NOMO-1 treated with dmso at 0.1 percent for 144 hours (cell line): ENCODE measurements at regions not wholly inside any gene's neighbourhood (a gene's known extent, or its start where the extent isn't known, plus 50 kb on each side); places are given as distances from the start of the nearest gene placed in this dataset.
"Not testable (repeated sequence)": the region's sequence is repeated elsewhere in the genome, so short reads cannot be mapped to it uniquely, and the experiment has no call there.

Experiments
- DNase-seq: peaks from one replicate; lab custom pipeline; 2025; ENCODE audit not compliant: unreplicated experiment; lab: John Stamatoyannopoulos, UW

- no peak for DNase-seq
These were observed 723.1 kb upstream of the B3GALT2 start for GRCh38 chr1:193909406-193910082.

DNA sequence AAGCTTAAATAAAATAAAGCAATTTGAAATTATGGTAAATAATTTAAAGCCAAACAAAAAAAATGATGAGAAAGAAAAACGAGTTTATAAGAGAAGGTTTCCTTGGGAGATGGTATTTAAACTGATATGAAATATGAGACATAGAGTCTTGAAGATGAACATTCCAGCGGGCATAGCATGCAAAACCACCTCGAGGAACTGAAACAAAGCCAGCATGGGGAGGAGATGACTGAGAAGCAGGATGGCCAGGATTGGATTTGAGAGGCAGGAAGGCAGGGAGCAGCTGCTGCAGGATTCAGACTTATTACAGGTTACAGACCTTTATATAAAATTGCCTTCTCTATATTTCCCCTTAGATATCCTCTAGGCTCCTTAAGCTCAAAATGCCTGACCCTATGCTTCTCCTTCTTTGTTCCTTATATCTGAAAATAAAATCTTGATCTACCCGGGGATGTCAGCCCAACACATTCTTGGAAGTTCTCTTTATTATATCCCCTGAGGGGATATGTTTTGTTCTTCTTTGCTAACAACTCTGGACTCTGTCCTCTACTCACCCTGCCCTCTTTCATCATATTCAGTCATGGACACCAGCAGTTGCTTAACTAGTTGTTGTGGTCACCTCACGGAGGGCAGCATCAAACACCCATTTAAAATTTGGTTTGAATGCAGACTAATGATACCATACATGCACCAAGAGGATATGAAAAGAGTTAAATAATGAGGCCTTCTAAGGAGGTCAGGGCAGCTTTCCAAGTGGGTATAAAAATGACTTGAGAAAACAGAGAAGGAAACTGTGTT is 719.1 kb upstream of the B3GALT2 start:
- no peak for DNase-seq

- no peak for DNase-seq
These were observed 705.4 kb upstream of the B3GALT2 start for GRCh38 chr1:193891788-193892187.

- DNase-seq = no peak
These were observed 704.5 kb upstream of the B3GALT2 start for GRCh38 chr1:193890935-193891334.

DNA sequence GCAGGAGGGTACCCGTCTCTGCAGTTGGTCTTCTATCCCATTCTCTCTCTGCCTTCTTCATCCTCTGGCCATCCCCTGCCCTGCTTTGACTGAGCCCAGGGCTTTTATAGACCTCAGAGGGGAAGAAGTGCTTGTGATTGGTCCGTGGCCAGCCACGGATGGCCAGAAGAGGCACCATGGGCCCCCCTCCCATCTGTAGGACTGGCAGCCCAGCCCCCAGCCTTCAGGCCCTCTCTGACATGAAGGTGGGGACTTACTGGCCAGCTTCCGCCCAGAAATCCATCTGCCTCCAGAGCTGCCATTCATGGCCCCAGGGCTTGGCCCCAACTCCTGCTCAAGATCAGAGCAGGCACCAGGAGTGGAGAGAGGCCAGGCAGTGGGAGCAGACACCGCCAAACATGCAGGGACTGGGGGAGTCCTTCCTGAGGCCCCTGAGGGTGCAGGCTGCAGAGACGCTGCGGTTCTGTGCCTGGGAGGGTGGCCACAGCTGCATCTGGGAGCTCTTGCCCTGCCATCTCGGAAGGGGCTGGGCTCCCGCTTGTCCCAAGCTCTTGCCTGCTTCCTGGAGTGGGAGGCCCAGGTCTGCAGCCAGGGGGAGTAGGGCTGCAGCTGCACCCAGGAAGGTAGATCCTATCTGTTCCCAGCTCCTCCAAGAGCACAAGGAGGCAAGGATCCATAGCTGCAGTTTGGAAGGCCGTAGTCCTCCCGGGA is 698.6 kb upstream of the B3GALT2 start:
- DNase-seq = no peak

- not testable (repeated sequence) for DNase-seq
These were observed 691.5 kb upstream of the B3GALT2 start for GRCh38 chr1:193877920-193878319.

DNA sequence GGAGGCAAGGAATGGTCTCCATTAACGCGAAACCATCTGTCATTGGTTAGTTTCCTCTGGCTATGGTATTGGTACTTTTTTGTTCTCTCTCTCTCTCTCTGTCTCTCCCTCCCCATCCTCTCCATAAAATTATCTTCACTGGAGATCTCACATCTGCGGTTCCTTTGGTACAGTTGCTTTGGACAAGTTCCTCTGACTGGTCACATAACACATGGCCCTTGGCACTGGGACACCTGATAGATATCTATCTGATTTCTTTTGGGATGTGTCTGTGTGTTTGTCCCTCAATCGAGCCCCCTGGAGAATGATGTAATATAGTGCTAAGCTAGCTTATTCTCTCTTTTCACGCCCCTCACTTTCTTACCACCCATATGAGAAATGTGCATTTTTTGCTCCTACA is 682.0 kb upstream of the B3GALT2 start:
- DNase-seq = no peak

DNA sequence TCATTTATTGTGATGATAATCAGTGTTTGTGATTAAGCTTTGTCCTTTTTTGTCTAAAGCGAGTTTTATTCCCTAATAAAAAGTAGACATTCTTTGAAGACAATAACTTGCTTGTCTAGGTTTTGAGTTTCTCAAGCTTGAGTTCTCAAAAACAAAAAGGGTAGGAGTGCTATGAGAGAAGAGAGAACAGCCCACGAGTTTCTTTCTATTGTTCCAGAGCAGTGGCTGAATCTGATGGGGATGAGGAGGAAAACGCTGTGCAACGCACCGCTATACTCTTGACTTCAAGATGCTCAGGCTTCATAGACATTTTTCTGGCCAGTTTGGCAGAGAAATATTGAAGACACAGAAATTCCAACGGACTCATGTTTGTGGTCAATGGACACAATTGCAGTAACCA is 669.8 kb upstream of the B3GALT2 start:
- DNase-seq = no peak

GRCh38 chr1:193850745-193851144 is 664.3 kb upstream of the B3GALT2 start:
- DNase-seq = no peak

DNA sequence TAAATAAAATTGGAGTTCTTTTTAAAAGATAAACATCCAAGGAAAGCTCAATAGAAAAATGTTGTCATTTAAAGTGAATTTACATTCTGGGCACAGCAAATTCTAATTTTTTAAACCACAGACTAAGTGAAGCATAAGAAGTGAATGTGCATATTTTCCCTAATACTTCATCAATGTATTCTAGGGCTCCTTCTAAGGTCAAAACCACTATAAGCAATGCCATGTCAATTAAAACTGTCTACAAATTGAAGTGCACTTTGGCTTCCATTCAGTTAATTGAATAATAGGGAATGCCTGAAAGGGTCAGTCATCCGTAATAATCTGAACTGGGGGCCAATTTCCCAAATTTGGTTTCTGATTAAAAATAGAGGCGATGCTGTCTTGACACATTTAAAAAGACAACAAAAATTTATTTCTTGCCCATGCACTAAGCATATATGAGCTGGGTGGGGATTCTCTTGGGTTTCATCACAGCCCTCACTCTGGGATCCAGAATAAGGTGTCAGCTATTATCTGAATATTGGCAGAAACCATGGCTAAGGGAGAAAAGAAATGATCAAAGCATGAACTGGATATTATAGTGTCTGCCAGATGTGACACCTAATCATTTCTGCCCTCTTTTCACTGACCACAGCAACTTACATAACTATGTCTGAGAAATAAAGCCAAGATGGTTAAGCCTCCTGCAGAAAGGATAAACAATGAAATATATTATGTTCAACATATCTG is 660.6 kb upstream of the B3GALT2 start:
- DNase-seq = no peak

DNA sequence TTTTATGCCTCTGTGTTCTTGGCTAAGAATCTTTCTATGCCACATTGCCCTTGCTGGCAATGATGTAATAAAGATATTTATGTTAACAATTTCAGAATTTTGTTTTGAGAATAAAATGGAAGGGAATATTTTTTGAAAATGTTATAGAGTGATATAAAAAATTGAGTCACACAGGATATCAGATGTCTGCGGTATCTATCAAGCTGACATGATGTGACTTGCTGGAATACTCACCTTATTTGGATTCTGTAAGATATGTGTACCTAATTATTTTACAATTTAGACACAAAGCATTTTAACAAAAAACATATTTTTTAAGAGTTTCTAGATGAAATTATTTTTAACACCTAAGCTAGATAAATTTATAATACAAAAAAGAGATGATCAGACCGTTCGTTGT is 660.0 kb upstream of the B3GALT2 start:
- DNase-seq = no peak

DNA sequence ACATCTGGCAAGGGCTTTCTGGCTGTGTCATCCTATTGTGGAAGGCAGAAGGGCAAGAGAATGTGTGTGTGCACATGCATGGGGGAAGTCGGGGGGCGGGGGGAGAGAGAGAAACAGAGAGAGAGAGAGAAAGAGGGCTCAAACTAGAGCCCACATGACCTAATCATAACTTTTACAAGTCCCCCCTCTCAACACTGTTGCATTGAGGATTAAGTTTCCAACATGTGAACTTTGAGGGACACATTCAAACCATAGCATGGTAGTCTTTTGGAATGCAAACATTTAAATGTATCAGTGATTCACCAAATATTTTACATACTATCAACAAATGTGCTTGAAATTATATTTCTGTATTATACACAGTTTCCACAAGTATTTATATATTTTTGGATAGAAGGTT is 655.4 kb upstream of the B3GALT2 start:
- DNase-seq = no peak

GRCh38 chr1:193831465-193831864 is 645.1 kb upstream of the B3GALT2 start:
- no peak for DNase-seq

GRCh38 chr1:193827516-193827915 is 641.1 kb upstream of the B3GALT2 start:
- no peak for DNase-seq

DNA sequence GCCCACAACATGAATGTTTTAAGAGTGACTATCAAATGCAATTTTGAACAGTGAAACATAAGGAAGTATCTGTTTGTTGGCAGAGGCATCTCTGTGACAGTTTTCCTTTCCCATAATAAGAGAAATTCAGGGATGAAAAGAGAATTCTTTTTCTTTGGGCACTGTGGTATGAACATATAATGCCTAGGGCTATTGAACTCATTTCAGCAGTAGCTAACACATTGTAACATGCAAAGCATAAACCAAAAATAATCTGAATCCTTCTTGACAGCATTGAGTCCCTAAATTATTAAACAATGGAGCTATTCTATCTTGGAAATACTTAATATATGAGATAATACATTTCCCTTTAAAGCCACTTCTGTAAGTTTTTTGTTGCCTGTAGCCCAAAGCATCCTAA is 633.0 kb upstream of the B3GALT2 start:
- DNase-seq = no peak

DNA sequence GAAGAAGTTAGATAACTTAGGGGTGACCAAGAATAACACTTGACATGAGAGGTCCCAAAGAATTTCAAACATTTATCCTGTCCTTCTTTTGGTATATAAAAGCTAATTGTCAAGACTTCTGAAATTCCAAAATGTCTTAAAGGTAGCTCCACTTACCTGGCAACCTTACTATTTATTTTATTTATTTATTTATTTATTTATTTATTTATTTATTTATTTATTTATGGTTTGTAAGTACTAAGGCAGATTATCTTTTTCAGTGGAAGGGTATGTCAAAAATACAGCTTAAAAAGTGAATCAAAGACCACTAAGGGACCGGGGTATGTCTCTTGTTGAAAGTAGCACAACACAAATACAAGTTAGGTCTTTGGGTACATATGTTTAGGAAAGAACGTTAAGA is 620.8 kb upstream of the B3GALT2 start:
- DNase-seq = no peak

DNA sequence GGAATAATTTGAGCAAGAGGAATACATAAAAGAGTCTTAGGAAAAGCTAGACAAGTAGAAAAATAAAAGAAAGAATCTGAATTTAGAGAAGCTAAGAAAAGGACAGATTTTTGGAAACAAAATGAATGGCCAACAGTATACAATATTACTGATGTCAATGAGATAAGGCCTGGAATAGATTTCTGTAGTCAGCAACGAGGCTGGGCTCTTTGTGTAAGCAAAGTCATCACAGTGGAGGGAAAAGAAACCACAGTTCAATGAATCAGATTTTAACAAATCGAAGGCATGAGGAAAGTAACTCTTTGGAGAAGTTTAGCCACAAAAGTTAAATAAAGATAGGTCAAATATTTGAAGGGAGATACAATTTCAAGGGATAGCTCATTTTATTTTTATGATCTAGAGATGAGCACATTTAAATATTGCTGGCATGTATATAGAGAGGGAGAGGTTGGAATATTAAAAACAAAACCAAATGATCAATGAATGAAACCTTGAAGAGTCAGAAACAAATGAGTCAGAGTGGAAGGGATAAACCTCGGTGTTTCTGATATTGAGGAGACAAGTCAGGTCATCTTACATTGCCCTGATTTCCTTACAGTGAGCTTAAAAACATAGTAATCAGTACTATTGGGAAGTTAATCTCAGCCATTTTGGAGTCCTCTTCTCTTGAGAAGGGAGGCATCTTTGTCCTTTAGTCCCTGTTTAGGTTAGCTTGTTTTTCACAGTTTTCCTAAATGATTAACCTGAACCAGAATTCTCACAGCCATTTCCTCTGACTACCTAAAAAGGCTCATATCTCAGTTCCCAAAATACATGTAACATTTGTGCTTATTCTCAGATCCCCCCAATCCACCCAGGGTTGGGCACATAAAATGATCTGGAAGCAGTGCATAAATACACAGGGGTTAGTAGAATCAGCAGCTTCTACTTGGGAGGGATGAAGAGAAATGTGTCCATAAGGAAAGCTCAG is 620.0 kb upstream of the B3GALT2 start:
- no peak for DNase-seq

DNA sequence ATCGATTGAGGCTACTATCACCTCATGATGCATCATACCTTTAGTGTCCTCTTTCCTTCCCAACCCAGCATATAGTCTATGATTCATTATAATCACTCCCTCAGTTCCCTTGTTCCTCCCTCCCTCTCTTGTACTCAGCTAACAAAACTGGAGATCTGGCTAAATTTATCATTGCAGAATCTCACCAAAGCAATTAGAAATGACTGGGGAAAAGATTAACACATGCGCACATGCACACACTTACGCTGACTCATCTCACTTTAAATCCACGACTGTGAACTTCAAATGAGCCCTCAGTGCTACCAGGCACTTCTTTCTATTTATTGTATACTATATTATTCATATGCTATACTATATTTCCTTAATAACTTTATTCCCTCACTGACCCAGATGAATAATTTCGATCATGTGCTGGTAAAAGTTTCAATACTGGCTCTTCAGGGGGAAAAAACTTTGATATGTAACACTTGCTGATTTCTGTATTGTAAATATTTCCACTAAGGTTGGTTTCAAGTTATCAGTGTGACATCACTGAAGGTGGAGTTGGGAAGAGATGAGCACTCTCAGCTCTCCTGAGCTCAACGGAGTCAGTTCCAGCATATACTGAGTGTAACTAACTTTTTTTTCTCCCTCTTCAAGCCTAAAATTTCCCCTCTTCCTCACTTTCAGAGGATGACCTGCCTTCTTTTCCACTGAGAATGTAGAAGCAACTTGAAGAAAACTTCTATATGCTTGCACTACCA is 613.7 kb upstream of the B3GALT2 start:
- no peak for DNase-seq

DNA sequence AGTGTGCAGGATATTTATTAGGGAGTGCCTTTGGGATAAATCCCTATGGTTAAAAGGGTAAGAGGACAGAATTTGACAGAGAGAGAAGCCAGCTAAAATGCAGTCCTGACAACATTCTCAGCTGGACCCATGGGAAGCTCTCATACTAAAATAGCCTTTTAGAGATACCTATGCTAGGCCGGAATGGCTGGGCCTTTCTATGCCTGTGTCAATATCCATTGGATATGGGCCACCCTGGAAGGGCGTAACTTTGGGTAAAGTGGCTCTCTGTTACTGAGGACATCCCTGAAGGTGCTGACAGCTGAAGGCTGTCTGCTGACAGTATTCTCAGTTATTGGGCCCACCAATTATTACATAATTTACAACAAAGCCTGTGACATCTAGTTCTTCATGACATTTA is 613.0 kb upstream of the B3GALT2 start:
- DNase-seq = no peak

DNA sequence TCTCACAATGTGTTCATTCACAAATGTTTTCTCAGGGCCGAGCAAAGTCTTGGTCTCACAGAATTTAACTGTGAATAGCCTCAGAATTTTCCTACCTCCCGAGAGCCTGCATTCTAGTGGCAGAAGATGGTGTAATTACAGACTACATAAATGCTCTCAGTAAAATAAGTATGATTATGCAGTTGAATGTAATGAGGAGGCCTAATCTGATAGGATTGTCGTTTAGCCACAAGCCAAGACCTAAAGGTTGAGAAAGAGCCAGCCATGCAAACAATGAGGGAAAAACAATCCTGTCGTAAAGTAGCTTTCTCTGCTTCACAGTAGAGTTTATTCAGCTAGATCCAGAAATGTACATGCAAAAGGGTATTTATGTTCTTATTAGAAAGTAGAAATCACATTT is 607.8 kb upstream of the B3GALT2 start:
- DNase-seq = no peak
